ENCODE measurements at regions not wholly inside any gene's neighbourhood (a gene's known extent, or its start where the extent isn't known, plus 50 kb on each side); places are given as distances from the start of the nearest gene placed in this dataset.

- peak in 1 of 2 donors; percentile 15 for ATAC-seq (ENCODE audit: low FRiP score in 2 of 2)
- WGBS, 2 donors: 95% methylated on average over 3 of the region's 3 CpGs; no CpG with 5 or more reads in 1 of the 2 donors
- TF ChIP-seq POLR2A (IDR thresholded peaks at IDR 0.05) (no peak), EP300 (IDR thresholded peaks at IDR 0.05) (no peak), POLR2AphosphoS5 (IDR thresholded peaks at IDR 0.05) (no peak), CTCF (IDR thresholded peaks at IDR 0.05) (no peak)
- DNase-seq: no peak
- H3K27me3 ChIP-seq: no peaks in the 10 kb centered on the region
- no peaks in the 10 kb centered on the region for H3K4me1 ChIP-seq
- H3K27ac ChIP-seq: no peak overlapping the region
- no peaks in the 10 kb centered on the region for H3K9me3 ChIP-seq
- no peaks in the 10 kb centered on the region for H3K36me3 ChIP-seq
- no peak overlapping the region for H3K4me3 ChIP-seq
Measured at GRCh38 chr11:134668796-134669195, 256.8 kb upstream of the B3GAT1 start.

GRCh38 chr11:134668076-134668475, 256.0 kb upstream of the B3GAT1 start:
- Histone ChIP-seq H3K27me3 (no peaks in the 10 kb centered on the region), H3K9me3 (no peaks in the 10 kb centered on the region), H3K4me1 (no peaks in the 10 kb centered on the region), H3K36me3 (no peaks in the 10 kb centered on the region), H3K4me3 (no peak overlapping the region), H3K27ac (no peak overlapping the region)
- 83 to 89% methylated on average over 15 of the region's 15 CpGs for WGBS, 2 donors
- DNase-seq (peak in 1 of 2 donors; percentile 53), ATAC-seq (ENCODE audit: low FRiP score in 2 of 2) (no peak)
- TF ChIP-seq POLR2AphosphoS5 (IDR thresholded peaks at IDR 0.05) (no peak), EP300 (IDR thresholded peaks at IDR 0.05) (no peak), POLR2A (IDR thresholded peaks at IDR 0.05) (no peak), CTCF (IDR thresholded peaks at IDR 0.05) (no peak)

- ATAC-seq (ENCODE audit: low FRiP score in 2 of 2): no peak
- DNase-seq: no peak
Measured at GRCh38 chr11:134667505-134667904, 255.5 kb upstream of the B3GAT1 start.

GRCh38 chr11:134667175-134667500, 255.1 kb upstream of the B3GAT1 start:
- H3K27ac ChIP-seq: no peak overlapping the region
- no peak overlapping the region for H3K4me3 ChIP-seq
- H3K4me1 ChIP-seq: no peaks in the 10 kb centered on the region
- no peak for TF ChIP-seq CTCF (IDR thresholded peaks at IDR 0.05)
- no peak for TF ChIP-seq POLR2AphosphoS5 (IDR thresholded peaks at IDR 0.05)
- TF ChIP-seq EP300 (IDR thresholded peaks at IDR 0.05): no peak
- no peak for TF ChIP-seq POLR2A (IDR thresholded peaks at IDR 0.05)
- WGBS, 2 donors: 59 to 68% methylated on average over 4 of the region's 4 CpGs
- no peaks in the 10 kb centered on the region for H3K9me3 ChIP-seq
- H3K36me3 ChIP-seq: no peaks in the 10 kb centered on the region
- ATAC-seq (ENCODE audit: low FRiP score in 2 of 2): no peak
- DNase-seq: no peak
- H3K27me3 ChIP-seq: no peaks in the 10 kb centered on the region

More at GRCh38 chr11:134667505-134667904, 255.5 kb upstream of the B3GAT1 start:
- no peak overlapping the region for H3K4me3 ChIP-seq
- no peak for TF ChIP-seq EP300 (IDR thresholded peaks at IDR 0.05)
- no peak for TF ChIP-seq CTCF (IDR thresholded peaks at IDR 0.05)
- no peak for TF ChIP-seq POLR2AphosphoS5 (IDR thresholded peaks at IDR 0.05)
- no peaks in the 10 kb centered on the region for H3K27me3 ChIP-seq
- H3K9me3 ChIP-seq: no peaks in the 10 kb centered on the region
- H3K4me1 ChIP-seq: no peaks in the 10 kb centered on the region
- H3K36me3 ChIP-seq: no peaks in the 10 kb centered on the region
- H3K27ac ChIP-seq: no peak overlapping the region
- WGBS, 2 donors: 78 to 84% methylated on average over 9 of the region's 9 CpGs

- Histone ChIP-seq H3K4me3 (no peak overlapping the region), H3K36me3 (no peaks in the 10 kb centered on the region), H3K27ac (no peak overlapping the region), H3K9me3 (no peaks in the 10 kb centered on the region), H3K27me3 (no peaks in the 10 kb centered on the region), H3K4me1 (no peaks in the 10 kb centered on the region)
- DNase-seq (no peak), ATAC-seq (ENCODE audit: low FRiP score in 2 of 2) (no peak)
- TF ChIP-seq POLR2A (IDR thresholded peaks at IDR 0.05): no peak
- no peak for TF ChIP-seq CTCF (IDR thresholded peaks at IDR 0.05)
- TF ChIP-seq EP300 (IDR thresholded peaks at IDR 0.05): no peak
- no peak for TF ChIP-seq POLR2AphosphoS5 (IDR thresholded peaks at IDR 0.05)
- WGBS, 2 donors: 86 to 91% methylated on average over 10 to 13 of the region's 13 CpGs
Measured at GRCh38 chr11:134666273-134667174, 254.5 kb upstream of the B3GAT1 start.
